ENCODE measurements at regions not wholly inside any gene's neighbourhood (a gene's known extent, or its start where the extent isn't known, plus 50 kb on each side); places are given as distances from the start of the nearest gene placed in this dataset.

DNA sequence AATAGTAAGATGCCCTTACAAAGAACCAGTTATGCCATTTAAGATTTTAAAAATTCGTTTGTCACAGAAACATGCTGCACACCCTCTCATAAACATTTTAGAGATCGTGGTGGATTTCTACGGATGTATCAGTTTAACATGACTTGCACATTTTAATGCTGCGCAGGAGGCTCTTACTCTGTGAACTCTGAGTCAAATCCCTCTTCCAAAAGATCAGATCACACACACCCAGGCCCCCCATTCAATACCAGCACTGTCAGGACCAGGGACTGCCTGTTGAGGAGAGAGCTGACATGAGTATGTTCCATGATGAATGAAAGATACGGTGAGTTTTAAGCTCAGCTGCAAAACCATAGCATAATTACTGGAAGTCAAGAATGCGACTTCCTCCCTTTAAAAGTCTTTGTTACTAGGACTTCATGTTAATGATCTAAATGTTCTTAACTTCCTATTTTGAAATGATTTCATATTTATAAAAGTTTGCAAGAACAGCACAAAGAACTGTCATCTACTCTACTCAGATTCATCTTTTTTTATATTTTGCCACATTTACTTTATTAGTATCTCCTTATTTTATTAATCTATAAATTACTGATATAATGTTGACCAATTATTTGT, 500.2 kb downstream of the GLRX3 start:
- TF ChIP-seq, protein P1, sequence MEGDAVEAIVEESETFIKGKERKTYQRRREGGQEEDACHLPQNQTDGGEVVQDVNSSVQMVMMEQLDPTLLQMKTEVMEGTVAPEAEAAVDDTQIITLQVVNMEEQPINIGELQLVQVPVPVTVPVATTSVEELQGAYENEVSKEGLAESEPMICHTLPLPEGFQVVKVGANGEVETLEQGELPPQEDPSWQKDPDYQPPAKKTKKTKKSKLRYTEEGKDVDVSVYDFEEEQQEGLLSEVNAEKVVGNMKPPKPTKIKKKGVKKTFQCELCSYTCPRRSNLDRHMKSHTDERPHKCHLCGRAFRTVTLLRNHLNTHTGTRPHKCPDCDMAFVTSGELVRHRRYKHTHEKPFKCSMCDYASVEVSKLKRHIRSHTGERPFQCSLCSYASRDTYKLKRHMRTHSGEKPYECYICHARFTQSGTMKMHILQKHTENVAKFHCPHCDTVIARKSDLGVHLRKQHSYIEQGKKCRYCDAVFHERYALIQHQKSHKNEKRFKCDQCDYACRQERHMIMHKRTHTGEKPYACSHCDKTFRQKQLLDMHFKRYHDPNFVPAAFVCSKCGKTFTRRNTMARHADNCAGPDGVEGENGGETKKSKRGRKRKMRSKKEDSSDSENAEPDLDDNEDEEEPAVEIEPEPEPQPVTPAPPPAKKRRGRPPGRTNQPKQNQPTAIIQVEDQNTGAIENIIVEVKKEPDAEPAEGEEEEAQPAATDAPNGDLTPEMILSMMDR (IDR thresholded peaks at IDR 0.05) = no peak
- TF ChIP-seq POLR2A (IDR thresholded peaks at IDR 0.05) (no peak), POLR2AphosphoS5 (IDR thresholded peaks at IDR 0.05) (no peak)
